Neural cell (in vitro differentiated cells): ENCODE measurements at regions not wholly inside any gene's neighbourhood (a gene's known extent, or its start where the extent isn't known, plus 50 kb on each side); places are given as distances from the start of the nearest gene placed in this dataset.

ENCODE experiments used
- H2AFZ ChIP-seq: fragments of 200-600, 300-800 bp; sonication (generic), shearing (Covaris generic); 2 replicates; pipeline ENCODE4 v1.6.0; 2014; ENCODE audit warnings: low read depth, mild to moderate bottlenecking, antibody characterized with exemption, low read length, moderate library complexity
- H3F3A ChIP-seq: fragments of 200-600 bp; shearing (Covaris generic); 2 replicates; pipeline ENCODE4 v1.6.1; 2016; ENCODE audit warnings: mild to moderate bottlenecking, moderate library complexity, mixed read lengths, antibody characterized with exemption, low read length; ENCODE audit not compliant: insufficient read depth, poor library complexity, severe bottlenecking
- H3K27ac ChIP-seq: fragments of 200-600, 300-800 bp; sonication (generic), shearing (Covaris generic); 2 replicates; pipeline ENCODE4 v1.5.1; 2014; ENCODE audit warnings: mild to moderate bottlenecking, low read length, moderate library complexity
- H3K27me3 ChIP-seq: fragments of 300-800, 200-600 bp; sonication (generic), shearing (Covaris generic); 2 replicates; pipeline ENCODE4 v1.6.0; 2014; ENCODE audit warnings: mild to moderate bottlenecking, low read depth, low read length, moderate library complexity; ENCODE audit not compliant: insufficient read depth
- H3K36me3 ChIP-seq: fragments of 300-800, 200-600 bp; sonication (generic), shearing (Covaris generic); 2 replicates; pipeline ENCODE4 v1.5.1; 2014; ENCODE audit warnings: mild to moderate bottlenecking, antibody characterized with exemption, low read length, moderate library complexity; ENCODE audit not compliant: insufficient read depth
- H3K4me2 ChIP-seq: fragments of 300-800, 200-600 bp; sonication (generic), shearing (Covaris generic); 2 replicates; pipeline ENCODE4 v1.6.0; 2014; ENCODE audit warnings: mild to moderate bottlenecking, low read length
- H3K4me3 ChIP-seq: fragments of 300-800, 200-600 bp; sonication (generic), shearing (Covaris generic); 2 replicates; pipeline ENCODE4 v1.5.1; 2014; ENCODE audit warnings: mild to moderate bottlenecking, low read length, moderate library complexity
- H3K79me2 ChIP-seq: fragments of 200-600 bp; shearing (Covaris generic); replicated peaks from 2 replicates; pipeline ENCODE4 v1.6.0; 2014; ENCODE audit warnings: mild to moderate bottlenecking, low read length, moderate library complexity; ENCODE audit not compliant: insufficient read depth
- H3K9ac ChIP-seq: fragments of 300-800, 200-600 bp; sonication (generic), shearing (Covaris generic); 2 replicates; pipeline ENCODE4 v1.6.1; 2016; ENCODE audit warnings: mild to moderate bottlenecking, low read length, mixed read lengths
- H3K9me2 ChIP-seq: fragments of 200-600 bp; shearing (Covaris generic); 2 replicates; pipeline ENCODE4 v1.6.1; 2016; ENCODE audit warnings: mild to moderate bottlenecking, low read length, mixed read lengths; ENCODE audit not compliant: insufficient read depth
- H3K9me3 ChIP-seq: fragments of 200-600, 300-800 bp; sonication (generic), shearing (Covaris generic); 2 replicates; pipeline ENCODE4 v1.6.1; 2016; ENCODE audit warnings: mild to moderate bottlenecking, mixed run types, low read length, moderate library complexity, mixed read lengths
- H4K20me1 ChIP-seq: fragments of 200-600 bp; shearing (Covaris generic); 2 replicates; pipeline ENCODE4 v1.6.1; 2016; ENCODE audit warnings: mild to moderate bottlenecking, mixed run types; ENCODE audit not compliant: insufficient read depth
- CTCF ChIP-seq: fragments of 450-650 bp; IDR thresholded peaks from 2 replicates; pipeline ENCODE4 v1.5.1; 2014; ENCODE audit warnings: antibody characterized with exemption, mild to moderate bottlenecking, moderate library complexity; ENCODE audit not compliant: poor library complexity, severe bottlenecking
- EP300 ChIP-seq: fragments of 450-650 bp; conservative IDR thresholded peaks from 2 replicates; pipeline ENCODE4 v1.6.1; 2014; ENCODE audit warnings: antibody characterized with exemption, mild to moderate bottlenecking, moderate library complexity; ENCODE audit not compliant: poor library complexity, severe bottlenecking
- EZH2 ChIP-seq: fragments of 200-600, 300-800 bp; shearing (Covaris generic), sonication (generic); IDR thresholded peaks from 2 replicates; pipeline ENCODE4 v1.6.1; 2014; ENCODE audit warnings: antibody characterized with exemption, low read length, borderline replicate concordance, mild to moderate bottlenecking; ENCODE audit not compliant: insufficient read depth, poor library complexity, severe bottlenecking
- MXI1 ChIP-seq: fragments of 450-650 bp; conservative IDR thresholded peaks from 2 replicates; pipeline ENCODE4 v1.6.1; 2014; ENCODE audit warnings: antibody characterized with exemption, mild to moderate bottlenecking; ENCODE audit not compliant: poor library complexity, severe bottlenecking
- POLR2AphosphoS5 ChIP-seq: IDR thresholded peaks from 2 replicates; pipeline ENCODE4 v1.6.1; 2012
- RAD21 ChIP-seq: fragments of 450-650 bp; conservative IDR thresholded peaks from 2 replicates; pipeline ENCODE4 v1.6.1; 2014; ENCODE audit warnings: antibody characterized with exemption, mild to moderate bottlenecking, moderate library complexity
- REST ChIP-seq: IDR thresholded peaks from 2 replicates; pipeline ENCODE4 v1.6.1; 2012; ENCODE audit warnings: borderline replicate concordance
- SMC3 ChIP-seq: fragments of 450-650 bp; conservative IDR thresholded peaks from 2 replicates; pipeline ENCODE4 v1.6.1; 2014; ENCODE audit warnings: antibody characterized with exemption, mild to moderate bottlenecking, moderate library complexity; ENCODE audit not compliant: poor library complexity
- TAF1 ChIP-seq: IDR thresholded peaks from 2 replicates; pipeline ENCODE4 v1.6.1; 2012; ENCODE audit warnings: low read depth

DNA sequence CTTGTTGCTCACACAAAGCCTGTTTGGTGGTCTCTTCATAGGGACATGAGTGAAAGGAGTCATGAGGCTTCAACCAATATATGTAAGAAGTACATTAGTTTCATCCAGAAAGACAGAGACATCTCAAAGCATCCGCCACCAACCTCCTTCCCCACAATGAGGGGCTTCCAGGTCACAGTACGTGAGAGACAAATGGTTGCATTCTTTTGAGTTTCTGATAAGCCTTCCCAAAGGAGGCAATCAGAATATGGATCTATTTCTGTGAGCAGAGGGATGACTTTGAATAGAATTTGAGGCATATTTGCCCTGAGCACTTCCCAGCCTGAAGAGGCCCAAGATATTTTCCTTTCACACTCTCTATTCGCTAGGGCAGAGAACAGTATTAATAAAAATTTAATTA lies 931.1 kb downstream of the FAM181B start:
- H3K9ac ChIP-seq = no peak overlapping the region
- H3K79me2 ChIP-seq = no peaks in the 10 kb centered on the region
- TF ChIP-seq EZH2 (no peak), TAF1 (no peak), REST (no peak), CTCF (no peak), POLR2AphosphoS5 (no peak), RAD21 (no peak), EP300 (no peak), MXI1 (no peak)
- no peaks in the 10 kb centered on the region for H3K27me3 ChIP-seq
- no peaks in the 10 kb centered on the region for H3K9me3 ChIP-seq
- no peaks in the 10 kb centered on the region for H3K9me2 ChIP-seq
- H3K36me3 ChIP-seq = no peaks in the 10 kb centered on the region
- no peak overlapping the region for H3K4me2 ChIP-seq
- H4K20me1 ChIP-seq = no peaks in the 10 kb centered on the region
- no peak overlapping the region for H3K27ac ChIP-seq
- no peaks in the 10 kb centered on the region for H3F3A ChIP-seq
- H3K4me3 ChIP-seq = no peak overlapping the region
- no peak overlapping the region for H2AFZ ChIP-seq

- Histone ChIP-seq H3K27ac (no peak overlapping the region), H2AFZ (no peak overlapping the region), H4K20me1 (no peaks in the 10 kb centered on the region), H3K9me3 (no peaks in the 10 kb centered on the region), H3K9me2 (no peaks in the 10 kb centered on the region), H3K36me3 (no peaks in the 10 kb centered on the region), H3K9ac (no peak overlapping the region), H3K27me3 (no peaks in the 10 kb centered on the region), H3K4me2 (no peak overlapping the region), H3K4me3 (no peak overlapping the region), H3F3A (no peaks in the 10 kb centered on the region), H3K79me2 (no peaks in the 10 kb centered on the region)
- TF ChIP-seq EZH2 (no peak), CTCF (no peak), POLR2AphosphoS5 (no peak), REST (no peak), EP300 (no peak), TAF1 (no peak), SMC3 (no peak), RAD21 (no peak), MXI1 (no peak)
Observed at GRCh38 chr11:81792416-81792815, 941.2 kb downstream of the FAM181B start.
